Ascending aorta (tissue), 2 donors: ENCODE measurements at regions not wholly inside any gene's neighbourhood (a gene's known extent, or its start where the extent isn't known, plus 50 kb on each side); places are given as distances from the start of the nearest gene placed in this dataset.

Experiments used
- DNase-seq, 2 donors: peaks; one replicate each; pipeline ENCODE4 v3.0.0-alpha.2; 2019; ENCODE audit warnings: low spot score in 2 of 2
- H3K27ac ChIP-seq, 2 donors: fragments of 200-600 bp; sonication (generic); one replicate each; pipeline ENCODE4 v1.5.1; 2016 to 2017; ENCODE audit warnings: mild to moderate bottlenecking in 1 of 2
- H3K27me3 ChIP-seq: fragments of 200-600 bp; sonication (generic); one replicate; pipeline ENCODE4 v1.5.1; 2017
- H3K36me3 ChIP-seq, 2 donors: fragments of 200-600 bp; sonication (generic); one replicate each; pipeline ENCODE4 v1.5.1; 2016
- H3K4me1 ChIP-seq, 2 donors: fragments of 200-600 bp; sonication (generic); one replicate each; pipeline ENCODE4 v1.5.1; 2016 to 2017; ENCODE audit warnings: mild to moderate bottlenecking in 1 of 2
- H3K4me3 ChIP-seq, 2 donors: fragments of 200-600 bp; sonication (generic); one replicate each; pipeline ENCODE4 v1.5.1; 2016 to 2017; ENCODE audit warnings: mild to moderate bottlenecking in 1 of 2
- H3K9me3 ChIP-seq, 2 donors: fragments of 200-600 bp; sonication (generic); one replicate each; pipeline ENCODE4 v1.5.1; 2016
- intact Hi-C: fragments of 100-400 bp; cut with DNase I; formaldehyde crosslinking; loops from one replicate; pipeline ENCODE4 v1.15.1; 2023
- TF ChIP-seq, protein P1 (sequence below), 3 experiments: fragments of 200-600 bp in 2 of 3; fragments of 450-650 bp in 1 of 3; sonication (generic) in 2 of 3; IDR thresholded peaks; one replicate each; pipeline ENCODE4 v1.5.1; 2016 to 2019; ENCODE audit warnings: antibody characterized with exemption in 3 of 3, mild to moderate bottlenecking in 1 of 3, moderate library complexity in 1 of 3

DNA sequence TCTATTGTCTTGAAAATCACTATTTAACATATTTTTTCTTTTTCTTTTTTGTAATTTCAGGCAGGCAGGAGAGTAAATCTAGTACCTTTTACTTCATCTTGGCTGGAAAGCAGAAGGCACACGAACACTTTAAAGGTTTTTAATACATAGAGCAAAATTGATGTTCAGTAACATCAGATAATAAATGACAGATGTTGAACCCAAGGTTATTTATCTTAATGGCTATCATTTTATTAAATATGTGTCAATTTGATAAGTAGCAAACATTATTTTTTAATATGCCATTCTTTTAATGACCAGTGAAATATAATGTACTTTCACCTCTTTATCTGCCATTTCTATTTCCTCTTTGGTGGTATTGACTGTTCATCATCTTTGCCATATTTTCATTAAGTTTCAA lies 381.2 kb downstream of the ARHGEF28 start:
- Histone ChIP-seq H3K4me3 (no peak overlapping the region), H3K4me1 (no peaks in the 10 kb centered on the region), H3K27me3 (no peaks in the 10 kb centered on the region), H3K36me3 (no peaks in the 10 kb centered on the region), H3K27ac (no peak overlapping the region), H3K9me3 (no peaks in the 10 kb centered on the region)
- intact Hi-C loops, result no loop called here
- TF ChIP-seq, protein P1, sequence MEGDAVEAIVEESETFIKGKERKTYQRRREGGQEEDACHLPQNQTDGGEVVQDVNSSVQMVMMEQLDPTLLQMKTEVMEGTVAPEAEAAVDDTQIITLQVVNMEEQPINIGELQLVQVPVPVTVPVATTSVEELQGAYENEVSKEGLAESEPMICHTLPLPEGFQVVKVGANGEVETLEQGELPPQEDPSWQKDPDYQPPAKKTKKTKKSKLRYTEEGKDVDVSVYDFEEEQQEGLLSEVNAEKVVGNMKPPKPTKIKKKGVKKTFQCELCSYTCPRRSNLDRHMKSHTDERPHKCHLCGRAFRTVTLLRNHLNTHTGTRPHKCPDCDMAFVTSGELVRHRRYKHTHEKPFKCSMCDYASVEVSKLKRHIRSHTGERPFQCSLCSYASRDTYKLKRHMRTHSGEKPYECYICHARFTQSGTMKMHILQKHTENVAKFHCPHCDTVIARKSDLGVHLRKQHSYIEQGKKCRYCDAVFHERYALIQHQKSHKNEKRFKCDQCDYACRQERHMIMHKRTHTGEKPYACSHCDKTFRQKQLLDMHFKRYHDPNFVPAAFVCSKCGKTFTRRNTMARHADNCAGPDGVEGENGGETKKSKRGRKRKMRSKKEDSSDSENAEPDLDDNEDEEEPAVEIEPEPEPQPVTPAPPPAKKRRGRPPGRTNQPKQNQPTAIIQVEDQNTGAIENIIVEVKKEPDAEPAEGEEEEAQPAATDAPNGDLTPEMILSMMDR (IDR thresholded peaks at IDR 0.05), result no peak
- no peak for DNase-seq

DNA sequence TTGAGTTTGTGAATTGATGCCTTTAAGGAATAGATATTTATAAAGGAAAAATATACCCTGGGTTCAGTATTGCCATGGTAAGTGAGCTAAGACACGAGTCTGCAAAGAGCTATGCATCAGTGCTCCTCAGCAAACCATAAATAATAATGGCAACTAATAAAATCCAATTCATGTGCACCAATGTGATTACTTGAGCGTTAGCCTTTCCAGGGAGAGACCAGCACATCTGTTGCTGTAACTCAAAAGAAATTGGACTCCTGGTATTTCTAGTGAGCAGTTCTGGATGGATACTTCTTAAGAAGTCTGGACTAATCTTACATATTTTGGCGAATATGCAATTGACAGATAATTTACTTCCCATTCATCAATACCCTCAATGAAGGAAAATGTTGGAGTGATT lies 373.3 kb downstream of the ARHGEF28 start:
- TF ChIP-seq, protein P1 (IDR thresholded peaks at IDR 0.05), result no peak
- intact Hi-C loops, result no loop called here
- Histone ChIP-seq H3K36me3 (no peaks in the 10 kb centered on the region), H3K4me3 (no peak overlapping the region), H3K27me3 (no peaks in the 10 kb centered on the region), H3K4me1 (no peaks in the 10 kb centered on the region), H3K9me3 (no peaks in the 10 kb centered on the region), H3K27ac (no peak overlapping the region)
- DNase-seq, result no peak

DNA sequence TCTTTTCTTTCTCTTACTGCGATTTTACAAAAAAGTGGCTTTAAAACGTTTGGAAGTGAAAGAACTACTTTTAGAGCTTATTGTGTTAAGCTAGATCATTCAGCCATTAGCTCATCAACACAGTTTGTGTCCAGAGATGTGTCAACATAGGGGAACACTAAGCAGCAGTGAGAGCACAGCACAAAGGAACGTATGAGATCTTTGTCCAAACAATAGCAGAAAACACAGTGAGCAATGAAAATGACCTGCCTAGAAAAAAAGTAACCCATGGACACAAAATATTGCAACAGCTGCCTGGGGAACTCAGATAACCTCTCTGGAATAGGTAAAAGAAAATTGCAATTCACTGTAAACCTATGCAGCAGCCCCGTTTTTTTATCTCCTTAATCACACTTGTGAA lies 372.5 kb downstream of the ARHGEF28 start:
- Histone ChIP-seq H3K27me3 (no peaks in the 10 kb centered on the region), H3K9me3 (no peaks in the 10 kb centered on the region), H3K27ac (no peak overlapping the region), H3K4me3 (no peak overlapping the region), H3K36me3 (no peaks in the 10 kb centered on the region), H3K4me1 (no peaks in the 10 kb centered on the region)
- intact Hi-C loops, result no loop called here
- TF ChIP-seq, protein P1 (IDR thresholded peaks at IDR 0.05), result no peak
- DNase-seq, result no peak

DNA sequence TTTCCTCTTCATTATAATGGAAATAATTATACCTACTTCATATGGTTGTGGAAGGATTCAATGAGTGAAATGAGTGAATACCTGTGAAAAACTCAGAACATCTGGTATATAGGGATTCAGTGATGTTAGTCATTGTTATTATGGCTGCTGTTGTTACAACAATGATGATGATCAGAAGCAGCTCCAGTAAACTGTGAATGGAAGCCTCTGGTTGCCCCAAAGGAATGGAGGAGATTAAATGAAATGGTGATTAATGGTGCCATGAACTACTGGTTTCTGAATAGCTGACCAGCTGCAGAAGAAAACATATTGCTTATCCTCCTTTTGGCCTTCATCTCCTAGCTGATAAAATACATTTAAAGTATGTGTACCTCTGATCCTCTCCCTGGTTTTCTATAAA lies 372.0 kb downstream of the ARHGEF28 start:
- H3K4me1 ChIP-seq, result no peaks in the 10 kb centered on the region
- intact Hi-C loops, result no loop called here
- no peak overlapping the region for H3K27ac ChIP-seq
- H3K4me3 ChIP-seq, result no peak overlapping the region
- TF ChIP-seq, protein P1 (IDR thresholded peaks at IDR 0.05), result no peak
- no peaks in the 10 kb centered on the region for H3K9me3 ChIP-seq
- H3K27me3 ChIP-seq, result no peaks in the 10 kb centered on the region
- no peak for DNase-seq
- H3K36me3 ChIP-seq, result no peaks in the 10 kb centered on the region

DNA sequence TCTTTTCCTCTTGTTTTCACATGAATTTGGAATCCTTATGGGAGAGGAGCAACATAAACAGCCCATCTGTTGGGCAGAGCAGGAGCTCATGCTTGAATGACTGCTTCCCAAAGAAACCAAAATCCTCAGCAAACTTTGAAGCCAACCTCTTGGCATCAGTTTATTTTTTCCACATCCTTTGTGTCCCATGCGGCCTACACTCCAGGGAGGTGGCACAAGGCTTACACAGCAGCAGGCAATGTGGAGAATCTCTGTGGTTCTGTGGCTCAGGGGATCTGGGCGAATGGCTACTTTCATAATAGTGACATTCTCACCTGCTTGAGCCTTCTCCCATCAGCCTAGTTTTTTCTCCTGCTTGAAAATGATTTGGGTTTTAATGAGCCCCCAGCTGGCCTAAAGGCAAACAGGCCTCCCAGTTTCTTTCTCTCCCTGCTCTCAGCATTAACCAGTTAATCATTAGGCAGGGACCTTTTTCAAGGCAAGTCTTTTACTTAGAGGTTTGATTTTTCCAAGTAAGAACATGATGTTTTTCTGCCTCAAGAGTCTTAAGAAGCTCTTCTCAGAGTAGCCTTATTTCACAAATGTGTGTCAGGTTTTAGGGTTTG lies 370.3 kb downstream of the ARHGEF28 start:
- Histone ChIP-seq H3K36me3 (no peaks in the 10 kb centered on the region), H3K27me3 (no peaks in the 10 kb centered on the region), H3K27ac (no peak overlapping the region), H3K4me3 (no peak overlapping the region), H3K4me1 (no peaks in the 10 kb centered on the region), H3K9me3 (no peaks in the 10 kb centered on the region)
- TF ChIP-seq, protein P1 (IDR thresholded peaks at IDR 0.05), result no peak
- intact Hi-C loops, result no loop called here
- no peak for DNase-seq

DNA sequence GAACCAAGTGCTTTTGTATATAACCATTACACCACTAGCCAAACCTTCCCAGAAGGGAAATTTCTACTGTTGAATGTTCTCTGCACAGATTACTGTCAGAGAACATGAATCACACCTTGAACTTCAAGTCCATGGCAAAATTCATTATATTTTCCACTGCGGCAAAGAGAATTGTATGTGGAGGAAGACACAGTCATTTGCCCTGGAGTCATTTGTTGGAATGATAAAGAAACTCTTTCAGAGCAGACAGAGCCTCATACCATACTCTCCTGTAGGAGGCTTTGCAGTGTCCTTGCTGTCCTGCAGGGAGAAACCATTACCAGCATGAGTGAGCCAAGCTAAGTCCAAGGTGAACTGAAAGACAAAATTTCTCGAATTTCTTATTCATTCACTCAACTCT lies 369.0 kb downstream of the ARHGEF28 start:
- Histone ChIP-seq H3K36me3 (no peaks in the 10 kb centered on the region), H3K9me3 (no peaks in the 10 kb centered on the region), H3K27ac (no peak overlapping the region), H3K27me3 (no peaks in the 10 kb centered on the region), H3K4me3 (no peak overlapping the region), H3K4me1 (no peaks in the 10 kb centered on the region)
- TF ChIP-seq, protein P1 (IDR thresholded peaks at IDR 0.05), result no peak
- intact Hi-C loops, result no loop called here
- DNase-seq, result no peak
